ENCODE measurements at regions not wholly inside any gene's neighbourhood (a gene's known extent, or its start where the extent isn't known, plus 50 kb on each side); places are given as distances from the start of the nearest gene placed in this dataset.

- DNase-seq (no peak), ATAC-seq (no peak)
- Mint-ChIP-seq H3K27me3 (ENCODE audit: low read depth in 2 of 2) (peaks cover 0 to 3% of the 10 kb centered on the region in 2 donors), H3K27ac (no peak overlapping the region), H3K4me1 (no peaks in the 10 kb centered on the region), H3K36me3 (no peaks in the 10 kb centered on the region), H3K4me3 (no peak overlapping the region), H3K9me3 (peaks cover 0 to 3% of the 10 kb centered on the region in 2 donors)
- Histone ChIP-seq H3K36me3 (ENCODE audit: control insufficient read depth, insufficient read depth, low read length) (no peaks in the 10 kb centered on the region), H3K4me1 (ENCODE audit: control insufficient read depth, insufficient read depth, low read length) (no peaks in the 10 kb centered on the region), H3K27me3 (ENCODE audit: control insufficient read depth, insufficient read depth, low read length) (no peaks in the 10 kb centered on the region), H3K27ac (ENCODE audit: low read length) (no peak overlapping the region), H3K9me3 (ENCODE audit: control insufficient read depth, insufficient read depth, low read length) (no peaks in the 10 kb centered on the region), H3K4me3 (ENCODE audit: low read length) (no peak overlapping the region)
- 100% methylated on average over 2 of the region's 2 CpGs for WGBS (ENCODE audit: insufficient coverage)
- intact Hi-C loops (cut with micrococcal nuclease), result no loop called here
- no peak for TF ChIP-seq CTCF (IDR thresholded peaks at IDR 0.05)
Measured at GRCh38 chr5:167821151-167821550, 470.3 kb upstream of the WWC1 start.

GRCh38 chr5:167821669-167822068 lies 469.8 kb upstream of the WWC1 start:
- Histone ChIP-seq H3K27me3 (ENCODE audit: control insufficient read depth, insufficient read depth, low read length) (no peaks in the 10 kb centered on the region), H3K4me1 (ENCODE audit: control insufficient read depth, insufficient read depth, low read length) (no peaks in the 10 kb centered on the region), H3K36me3 (ENCODE audit: control insufficient read depth, insufficient read depth, low read length) (no peaks in the 10 kb centered on the region), H3K4me3 (ENCODE audit: low read length) (no peak overlapping the region), H3K9me3 (ENCODE audit: control insufficient read depth, insufficient read depth, low read length) (no peaks in the 10 kb centered on the region), H3K27ac (ENCODE audit: low read length) (no peak overlapping the region)
- Mint-ChIP-seq H3K4me1 (no peaks in the 10 kb centered on the region), H3K27me3 (ENCODE audit: low read depth in 2 of 2) (peaks cover 0 to 3% of the 10 kb centered on the region in 2 donors), H3K27ac (no peak overlapping the region), H3K4me3 (no peak overlapping the region), H3K36me3 (no peaks in the 10 kb centered on the region), H3K9me3 (peaks cover 0 to 3% of the 10 kb centered on the region in 2 donors)
- intact Hi-C loops (cut with micrococcal nuclease), result no loop called here
- 95% methylated on average over 3 of the region's 4 CpGs for WGBS (ENCODE audit: insufficient coverage)
- DNase-seq (no peak), ATAC-seq (no peak)
- TF ChIP-seq CTCF (IDR thresholded peaks at IDR 0.05), result no peak

- no peaks in the 10 kb centered on the region for H3K4me1 Mint-ChIP-seq
- ATAC-seq (no peak), DNase-seq (no peak)
- Histone ChIP-seq H3K36me3 (ENCODE audit: control insufficient read depth, insufficient read depth, low read length) (no peaks in the 10 kb centered on the region), H3K27me3 (ENCODE audit: control insufficient read depth, insufficient read depth, low read length) (no peaks in the 10 kb centered on the region), H3K4me3 (ENCODE audit: low read length) (no peak overlapping the region), H3K4me1 (ENCODE audit: control insufficient read depth, insufficient read depth, low read length) (no peaks in the 10 kb centered on the region), H3K9me3 (ENCODE audit: control insufficient read depth, insufficient read depth, low read length) (no peaks in the 10 kb centered on the region), H3K27ac (ENCODE audit: low read length) (no peak overlapping the region)
- TF ChIP-seq CTCF (IDR thresholded peaks at IDR 0.05), result no peak
- no peak overlapping the region for H3K4me3 Mint-ChIP-seq
- no peaks in the 10 kb centered on the region for H3K36me3 Mint-ChIP-seq
- H3K9me3 Mint-ChIP-seq, result peaks cover 0 to 3% of the 10 kb centered on the region in 2 donors
- 79% methylated on average over 2 of the region's 4 CpGs for WGBS (ENCODE audit: insufficient coverage)
- intact Hi-C loops (cut with micrococcal nuclease), result no loop called here
- H3K27ac Mint-ChIP-seq, result no peak overlapping the region
- H3K27me3 Mint-ChIP-seq (ENCODE audit: low read depth in 2 of 2), result peaks cover 0 to 3% of the 10 kb centered on the region in 2 donors
Measured at GRCh38 chr5:167822241-167822640, 469.2 kb upstream of the WWC1 start.

GRCh38 chr5:167823405-167823804 lies 468.0 kb upstream of the WWC1 start:
- H3K27ac ChIP-seq (ENCODE audit: low read length), result no peak overlapping the region
- no peak for TF ChIP-seq CTCF (IDR thresholded peaks at IDR 0.05)
- H3K4me3 ChIP-seq (ENCODE audit: low read length), result no peak overlapping the region
- DNase-seq, result no peak
- H3K4me1 ChIP-seq (ENCODE audit: control insufficient read depth, insufficient read depth, low read length), result no peaks in the 10 kb centered on the region
- Mint-ChIP-seq H3K27me3 (ENCODE audit: low read depth in 2 of 2) (peaks cover 0 to 3% of the 10 kb centered on the region in 2 donors), H3K36me3 (no peaks in the 10 kb centered on the region), H3K27ac (no peak overlapping the region), H3K9me3 (peaks cover 0 to 3% of the 10 kb centered on the region in 2 donors), H3K4me1 (no peaks in the 10 kb centered on the region), H3K4me3 (no peak overlapping the region)
- H3K36me3 ChIP-seq (ENCODE audit: control insufficient read depth, insufficient read depth, low read length), result no peaks in the 10 kb centered on the region
- intact Hi-C loops (cut with micrococcal nuclease), result no loop called here
- no peaks in the 10 kb centered on the region for H3K9me3 ChIP-seq (ENCODE audit: control insufficient read depth, insufficient read depth, low read length)
- 88% methylated on average over 2 of the region's 2 CpGs for WGBS (ENCODE audit: insufficient coverage)
- no peaks in the 10 kb centered on the region for H3K27me3 ChIP-seq (ENCODE audit: control insufficient read depth, insufficient read depth, low read length)
- no peak for ATAC-seq

All from natural killer cell (primary cell).